H1 (cell line): ENCODE measurements at regions not wholly inside any gene's neighbourhood (a gene's known extent, or its start where the extent isn't known, plus 50 kb on each side); places are given as distances from the start of the nearest gene placed in this dataset.
A peak's percentile ranks its signal among the peaks of the same experiment; 100 is the strongest.

ENCODE experiments used
- CTCF ChIA-PET: fragments of 300-600 bp; sonication (Branson Sonifier 250); formaldehyde crosslinking; loops from one replicate; lab custom pipeline; 2021; ENCODE audit not compliant: partially characterized antibody; lab: Charles Lee
- POLR2A ChIA-PET: fragments of 300-600 bp; sonication (Branson Sonifier 250); formaldehyde crosslinking; loops from one replicate; lab custom pipeline; 2021; ENCODE audit warnings: inconsistent platforms; ENCODE audit not compliant: partially characterized antibody; lab: Charles Lee
- DNase-seq, 2 experiments: peaks; one replicate each; pipeline versions ENCODE4 v3.0.0 to v3.0.0-alpha.2; 2010 to 2022; ENCODE audit warnings: low spot score in 2 of 2, low read depth in 1 of 2, mixed read lengths in 1 of 2
- FAIRE-seq: peaks from 2 replicates; lab custom pipeline; 2011; peaks lifted over from hg19 to GRCh38; lab: Jason Lieb, UNC
- H2AFZ ChIP-seq: 2 replicates; pipeline ENCODE4 v1.8.1; 2012; ENCODE audit warnings: low read length, inconsistent platforms
- H2AK5ac ChIP-seq: 2 replicates; pipeline ENCODE4 v1.6.1; 2013; ENCODE audit warnings: low read depth, low read length
- H2BK120ac ChIP-seq: replicated peaks from 2 replicates; pipeline ENCODE3; 2013; ENCODE audit warnings: low read depth, low read length, inconsistent platforms
- H2BK12ac ChIP-seq: 2 replicates; pipeline ENCODE4 v1.6.1; 2013; ENCODE audit warnings: low read depth, low read length
- H2BK15ac ChIP-seq: 2 replicates; pipeline ENCODE4 v1.6.1; 2013; ENCODE audit warnings: low read length
- H2BK20ac ChIP-seq: 2 replicates; pipeline ENCODE4 v1.6.1; 2013; ENCODE audit warnings: low read length
- H2BK5ac ChIP-seq: 2 replicates; pipeline ENCODE4 v1.6.1; 2013; ENCODE audit warnings: low read depth, low read length
- H3K14ac ChIP-seq: 2 replicates; pipeline ENCODE4 v1.6.1; 2013; ENCODE audit warnings: inconsistent platforms; ENCODE audit not compliant: insufficient read length
- H3K18ac ChIP-seq: 2 replicates; pipeline ENCODE4 v1.6.1; 2013; ENCODE audit warnings: low read length; ENCODE audit errors: extremely low read depth
- H3K23ac ChIP-seq: 2 replicates; pipeline ENCODE4 v1.6.1; 2013; ENCODE audit warnings: inconsistent platforms; ENCODE audit not compliant: insufficient read length
- H3K23me2 ChIP-seq: 2 replicates; pipeline ENCODE4 v1.6.1; 2013; ENCODE audit warnings: low read depth, low read length
- H3K27ac ChIP-seq: 2 replicates; pipeline ENCODE4 v1.6.1; 2011; ENCODE audit warnings: low read depth, low read length, inconsistent platforms
- H3K27me3 ChIP-seq, 4 experiments: replicated peaks in 1 of 4; 1 replicate in 1 of 4; 2 replicates in 3 of 4; pipeline versions ENCODE4 v1.6.1 to v1.8.1; 2011 to 2013; ENCODE audit warnings: low read length in 3 of 4, mild to moderate bottlenecking in 3 of 4, inconsistent platforms in 2 of 4, mixed read lengths in 2 of 4, moderate library complexity in 1 of 4; ENCODE audit not compliant: control insufficient read depth in 3 of 4, insufficient read depth in 3 of 4; ENCODE audit errors: extremely low read depth in 1 of 4
- H3K36me3 ChIP-seq, 4 experiments: 2 replicates each; pipeline versions ENCODE4 v1.6.1 to v1.8.1; 2011 to 2013; ENCODE audit warnings: mild to moderate bottlenecking in 4 of 4, low read length in 3 of 4, moderate library complexity in 2 of 4, control low read depth in 1 of 4, inconsistent platforms in 1 of 4; ENCODE audit not compliant: insufficient read depth in 4 of 4, control insufficient read depth in 2 of 4
- H3K4ac ChIP-seq: replicated peaks from 2 replicates; pipeline ENCODE3; 2013; ENCODE audit warnings: low read length, low read depth, mixed read lengths, inconsistent platforms; ENCODE audit not compliant: insufficient read length
- H3K4me1 ChIP-seq, 4 experiments: replicated peaks in 1 of 4; 1 replicate in 1 of 4; 2 replicates in 3 of 4; pipeline versions ENCODE4 v1.6.1 to v1.8.1; 2011 to 2013; ENCODE audit warnings: low read length in 3 of 4, inconsistent platforms in 2 of 4, mixed read lengths in 1 of 4; ENCODE audit not compliant: insufficient read depth in 4 of 4, control insufficient read depth in 3 of 4
- H3K4me2 ChIP-seq, 2 experiments: 2 replicates each; pipeline versions ENCODE4 v1.6.1 to v1.8.1; 2011 to 2013; ENCODE audit warnings: low read depth in 2 of 2, low read length in 2 of 2, control low read depth in 1 of 2, inconsistent platforms in 1 of 2, mild to moderate bottlenecking in 1 of 2; ENCODE audit not compliant: insufficient read depth in 1 of 2
- H3K4me3 ChIP-seq, 4 experiments: fragments of 200-600, 300-600 bp in 1 of 4; sonication (generic), shearing (Covaris generic), sonication (Bioruptor Twin) in 1 of 4; 2 replicates each; pipeline versions ENCODE4 v1.5.1 to v1.8.1; 2011 to 2016; ENCODE audit warnings: low read length in 4 of 4, low read depth in 3 of 4, control low read depth in 2 of 4, inconsistent platforms in 2 of 4, mild to moderate bottlenecking in 2 of 4, mixed read lengths in 1 of 4, moderate library complexity in 1 of 4; ENCODE audit not compliant: insufficient read depth in 2 of 4; ENCODE audit errors: extremely low read depth in 1 of 4
- H3K56ac ChIP-seq: replicated peaks from 2 replicates; pipeline ENCODE3; 2013; ENCODE audit warnings: low read depth, mild to moderate bottlenecking, mixed read lengths, low read length, inconsistent platforms; ENCODE audit not compliant: insufficient read length
- H3K79me1 ChIP-seq: 2 replicates; pipeline ENCODE4 v1.6.1; 2013; ENCODE audit warnings: low read depth, low read length, control low read depth
- H3K79me2 ChIP-seq, 2 experiments: 2 replicates each; pipeline versions ENCODE4 v1.6.1 to v1.8.1; 2012 to 2013; ENCODE audit warnings: low read length in 2 of 2, mild to moderate bottlenecking in 2 of 2, inconsistent platforms in 1 of 2; ENCODE audit not compliant: insufficient read depth in 2 of 2, control insufficient read depth in 1 of 2
- H3K9ac ChIP-seq, 4 experiments: replicated peaks in 1 of 4; 1 replicate in 1 of 4; 2 replicates in 3 of 4; pipeline versions ENCODE4 v1.6.1 to v1.8.1; 2011 to 2013; ENCODE audit warnings: low read depth in 3 of 4, low read length in 3 of 4, control low read depth in 2 of 4, mild to moderate bottlenecking in 2 of 4, moderate library complexity in 2 of 4, inconsistent platforms in 1 of 4; ENCODE audit errors: extremely low read depth in 1 of 4
- H3K9me3 ChIP-seq, 2 experiments: 2 replicates each; pipeline versions ENCODE4 v1.6.1 to v1.8.1; 2012 to 2013; ENCODE audit warnings: mild to moderate bottlenecking in 2 of 2, moderate library complexity in 2 of 2, control low read depth in 1 of 2, inconsistent platforms in 1 of 2, low read depth in 1 of 2, low read length in 1 of 2, mixed read lengths in 1 of 2; ENCODE audit not compliant: insufficient read depth in 2 of 2
- H4K20me1 ChIP-seq, 2 experiments: replicated peaks in 1 of 2; 2 replicates each; pipeline versions ENCODE3 to v1.8.1; 2011 to 2013; ENCODE audit warnings: inconsistent platforms in 2 of 2, low read length in 2 of 2, mild to moderate bottlenecking in 1 of 2; ENCODE audit not compliant: insufficient read depth in 2 of 2, control insufficient read depth in 1 of 2
- H4K5ac ChIP-seq: 2 replicates; pipeline ENCODE4 v1.6.1; 2013; ENCODE audit warnings: low read length, low read depth, mixed read lengths, inconsistent platforms; ENCODE audit not compliant: insufficient read length
- H4K8ac ChIP-seq: 2 replicates; pipeline ENCODE4 v1.8.0; 2013; ENCODE audit warnings: mild to moderate bottlenecking, moderate library complexity, low read length, inconsistent platforms; ENCODE audit not compliant: insufficient read depth; ENCODE audit errors: extremely low read depth
- H4K91ac ChIP-seq: replicated peaks from 2 replicates; pipeline ENCODE3; 2013; ENCODE audit warnings: low read length, mixed read lengths, inconsistent platforms; ENCODE audit not compliant: insufficient read length
- ASH2L ChIP-seq: fragments of 200-600, 300-600 bp; sonication (generic); IDR thresholded peaks from one replicate; pipeline ENCODE4 v1.7.1; 2017; ENCODE audit warnings: low read length
- CBX8 ChIP-seq: fragments of 300-800, 300-1000 bp; sonication (generic); IDR thresholded peaks from 2 replicates; pipeline ENCODE4 v1.7.1; 2016; ENCODE audit warnings: low read depth, low read length, borderline replicate concordance
- CTCF ChIP-seq, 3 experiments: IDR thresholded peaks; 1 replicate in 2 of 3; 2 replicates in 1 of 3; pipeline versions ENCODE4 v1.5.1 to v1.6.1; 2011; ENCODE audit warnings: low read length in 3 of 3, mild to moderate bottlenecking in 3 of 3, inconsistent platforms in 2 of 3, low read depth in 1 of 3, moderate library complexity in 1 of 3; ENCODE audit not compliant: insufficient read depth in 1 of 3; ENCODE audit errors: control extremely low read depth in 1 of 3
- EGR1 ChIP-seq: IDR thresholded peaks from 2 replicates; pipeline ENCODE4 v1.6.1; 2011; ENCODE audit warnings: low read depth, low read length, borderline replicate concordance
- RAD21 ChIP-seq, 2 experiments: IDR thresholded peaks in 1 of 2; conservative IDR thresholded peaks in 1 of 2; 2 replicates each; pipeline ENCODE4 v1.6.1; 2011; ENCODE audit warnings: low read depth in 2 of 2, low read length in 2 of 2, improper control_type of control experiment in 1 of 2, inconsistent platforms in 1 of 2, mild to moderate bottlenecking in 1 of 2, moderate library complexity in 1 of 2
- RBBP5 ChIP-seq: IDR thresholded peaks from 2 replicates; pipeline ENCODE4 v1.7.1; 2012; ENCODE audit warnings: low read depth, mild to moderate bottlenecking, inconsistent platforms, low read length, moderate library complexity, borderline replicate concordance
- SP1 ChIP-seq: IDR thresholded peaks from 2 replicates; pipeline ENCODE4 v1.6.1; 2011; ENCODE audit warnings: low read depth, low read length
- YY1 ChIP-seq: IDR thresholded peaks from 2 replicates; pipeline ENCODE4 v1.6.1; 2011; ENCODE audit warnings: low read depth, mild to moderate bottlenecking, low read length
- WGBS, 2 experiments: shearing (Covaris generic) in 1 of 2; methylation state at CpG; one replicate each; pipeline versions ENCODE4 v1.1.6 to v1.1.7; 2013 to 2015; ENCODE audit warnings: low lambda C conversion rate in 2 of 2, mixed read lengths in 2 of 2, inconsistent platforms in 1 of 2, low coverage in 1 of 2, missing lambda C conversion rate in 1 of 2; ENCODE audit not compliant: insufficient replicate concordance in 2 of 2, insufficient coverage in 1 of 2, insufficient read length in 1 of 2; ENCODE audit errors: extremely low coverage in 1 of 2, missing lambda C conversion rate in 1 of 2; 5-methylcytosine and 5-hydroxymethylcytosine counted together

- Histone ChIP-seq H3K56ac (no peak overlapping the region), H2BK5ac (no peak overlapping the region), H3K4me1 (peaks cover 0 to 11% (median 2%) of the 10 kb centered on the region in 4 experiments; a peak in 5 of 7 replicates), H3K4ac (no peak overlapping the region), H2BK120ac (no peak overlapping the region), H3K23ac (no peak overlapping the region), H3K4me3 (no peak overlapping the region), H3K14ac (no peak overlapping the region), H3K23me2 (peaks cover 3% of the 10 kb centered on the region; the same call in 1 of the 2 replicates), H3K18ac (no peak overlapping the region; the same call in 1 of the 2 replicates), H2BK20ac (peak overlapping the region; percentile 52; the same call in 1 of the 2 replicates), H4K20me1 (no peaks in the 10 kb centered on the region), H4K91ac (no peak overlapping the region), H2AFZ (no peak overlapping the region), H2BK12ac (no peak overlapping the region), H3K4me2 (no peak overlapping the region), H2AK5ac (no peak overlapping the region), H3K9ac (no peak overlapping the region)
- POLR2A ChIA-PET: no interaction called here
- CTCF ChIA-PET: interaction anchor here (0.7 to 5.0 kb wide), 23 partner anchors 9 to 205 kb away, joined by 3 to 58 read pairs (median 3); no protein-coding TSS in a partner anchor
- peak in 1 of 2 experiments; percentile 86 for DNase-seq
- peak; percentile 28 for FAIRE-seq
- TF ChIP-seq YY1 (0 out of 2 replicates have a peak, but pooled peaks have one; percentile 11), CTCF (IDR thresholded peaks at IDR 0.05; ENCODE audit: control extremely low read depth in 1 of 3, insufficient read depth in 1 of 3, low read depth in 1 of 3, low read length in 3 of 3) (peak; percentile 76 to 94 (median 83)), RAD21 (IDR thresholded peaks at IDR 0.05 in 1 of 2, conservative IDR thresholded peaks at IDR 0.05 in 1 of 2; ENCODE audit: low read depth in 2 of 2, low read length in 2 of 2) (peak; percentile 89 to 94), EGR1 (no peak), CBX8 (no peak), SP1 (peak; percentile 24; the same call in 1 of the 2 replicates), RBBP5 (peak; percentile 50; the same call in 1 of the 2 replicates), ASH2L (peak; percentile 41)
- TF ChIP-seq, all 59 proteins: peak for 6
- no peak overlapping the region for H2BK15ac ChIP-seq
- no peaks in the 10 kb centered on the region for H3K79me1 ChIP-seq
- no peaks in the 10 kb centered on the region for H3K9me3 ChIP-seq
- no peaks in the 10 kb centered on the region for H3K79me2 ChIP-seq
- no peak overlapping the region for H4K8ac ChIP-seq
- H3K27me3 ChIP-seq: no peaks in the 10 kb centered on the region
- no peaks in the 10 kb centered on the region for H3K36me3 ChIP-seq
- no peak overlapping the region for H4K5ac ChIP-seq
- WGBS, 2 experiments: 8% methylated on average over 2 of the region's 2 CpGs; no CpG with 5 or more reads in 1 of the 2 experiments
- no peak overlapping the region for H3K27ac ChIP-seq
Observed at GRCh38 chr18:47595831-47596501, 334.5 kb downstream of the SMAD2 start.
